Skin epidermis (tissue), 12 donors: ENCODE measurements at regions not wholly inside any gene's neighbourhood (a gene's known extent, or its start where the extent isn't known, plus 50 kb on each side); places are given as distances from the start of the nearest gene placed in this dataset.

ENCODE experiments used
- H3K27ac ChIP-seq, 21 experiments: fragments of 200-600 bp; sonication (generic) in 11 of 21; one replicate each; pipeline ENCODE4 v1.5.0; 2020; ENCODE audit warnings: mild to moderate bottlenecking in 3 of 21, inconsistent platforms in 2 of 21, moderate library complexity in 2 of 21
- H3K4me3 ChIP-seq, 7 experiments: fragments of 200-600 bp; sonication (generic) in 2 of 7; one replicate each; pipeline ENCODE4 v1.5.0; 2020; ENCODE audit warnings: inconsistent platforms in 2 of 7, mild to moderate bottlenecking in 2 of 7, moderate library complexity in 1 of 7

- Histone ChIP-seq H3K4me3 (no peak overlapping the region), H3K27ac (no peak overlapping the region)
Observed at GRCh38 chr2:144225076-144225475, 294.8 kb downstream of the ZEB2 start.

- Histone ChIP-seq H3K4me3 (no peak overlapping the region), H3K27ac (no peak overlapping the region)
Observed at GRCh38 chr2:144224472-144224871, 295.4 kb downstream of the ZEB2 start.

- no peak overlapping the region for H3K27ac ChIP-seq
- no peak overlapping the region for H3K4me3 ChIP-seq
Observed at GRCh38 chr2:144219979-144220378, 299.9 kb downstream of the ZEB2 start.

- no peak overlapping the region for H3K4me3 ChIP-seq
- no peak overlapping the region for H3K27ac ChIP-seq
Observed at GRCh38 chr2:144217853-144218633, 301.9 kb downstream of the ZEB2 start.

- Histone ChIP-seq H3K4me3 (no peak overlapping the region), H3K27ac (peak overlapping the region in 1 of 21 experiments; percentile 55)
Observed at GRCh38 chr2:144215701-144216675, 303.9 kb downstream of the ZEB2 start.

- no peak overlapping the region for H3K4me3 ChIP-seq
Observed at GRCh38 chr2:144215207-144215606, 304.7 kb downstream of the ZEB2 start.

GRCh38 chr2:144213797-144214196, 306.1 kb downstream of the ZEB2 start:
- Histone ChIP-seq H3K27ac (no peak overlapping the region), H3K4me3 (no peak overlapping the region)

More at GRCh38 chr2:144215207-144215606, 304.7 kb downstream of the ZEB2 start:
- H3K27ac ChIP-seq: no peak overlapping the region

- H3K27ac ChIP-seq: no peak overlapping the region
Observed at GRCh38 chr2:144211826-144212225, 308.1 kb downstream of the ZEB2 start.

GRCh38 chr2:144211065-144211464, 308.9 kb downstream of the ZEB2 start:
- H3K27ac ChIP-seq: no peak overlapping the region
- no peak overlapping the region for H3K4me3 ChIP-seq

More at GRCh38 chr2:144211826-144212225, 308.1 kb downstream of the ZEB2 start:
- no peak overlapping the region for H3K4me3 ChIP-seq

GRCh38 chr2:144210076-144210475, 309.8 kb downstream of the ZEB2 start:
- H3K27ac ChIP-seq: no peak overlapping the region

GRCh38 chr2:144208924-144209323, 311.0 kb downstream of the ZEB2 start:
- Histone ChIP-seq H3K4me3 (no peak overlapping the region), H3K27ac (no peak overlapping the region)

More at GRCh38 chr2:144210076-144210475, 309.8 kb downstream of the ZEB2 start:
- H3K4me3 ChIP-seq: no peak overlapping the region

GRCh38 chr2:144206019-144206418, 313.9 kb downstream of the ZEB2 start:
- Histone ChIP-seq H3K27ac (no peak overlapping the region), H3K4me3 (no peak overlapping the region)

GRCh38 chr2:144201868-144202468, 318.0 kb downstream of the ZEB2 start:
- no peak overlapping the region for H3K27ac ChIP-seq
- H3K4me3 ChIP-seq: no peak overlapping the region

- Histone ChIP-seq H3K4me3 (no peak overlapping the region), H3K27ac (no peak overlapping the region)
Observed at GRCh38 chr2:144201126-144201525, 318.8 kb downstream of the ZEB2 start.

GRCh38 chr2:144198116-144198515, 321.8 kb downstream of the ZEB2 start:
- H3K4me3 ChIP-seq: no peak overlapping the region
- no peak overlapping the region for H3K27ac ChIP-seq

- Histone ChIP-seq H3K27ac (peak overlapping the region in 2 of 21 experiments; percentile 5 to 6), H3K4me3 (no peak overlapping the region)
Observed at GRCh38 chr2:144194326-144195071, 325.4 kb downstream of the ZEB2 start.

- Histone ChIP-seq H3K27ac (no peak overlapping the region), H3K4me3 (no peak overlapping the region)
Observed at GRCh38 chr2:144190908-144191605, 328.9 kb downstream of the ZEB2 start.

GRCh38 chr2:144183727-144184126, 336.2 kb downstream of the ZEB2 start:
- Histone ChIP-seq H3K27ac (peak overlapping the region in 5 of 21 experiments; percentile 7 to 49 (median 34)), H3K4me3 (no peak overlapping the region)

- Histone ChIP-seq H3K27ac (peak overlapping the region in 5 of 21 experiments; percentile 4 to 47 (median 31)), H3K4me3 (no peak overlapping the region)
Observed at GRCh38 chr2:144181001-144181400, 338.9 kb downstream of the ZEB2 start.
